GM21619 (cell line): ENCODE measurements at regions not wholly inside any gene's neighbourhood (a gene's known extent, or its start where the extent isn't known, plus 50 kb on each side); places are given as distances from the start of the nearest gene placed in this dataset.

Source experiments
- ATAC-seq: cut with Tn5 transposase; IDR thresholded peaks from one replicate; pipeline ENCODE4 v1.9.1; 2021; ENCODE audit not compliant: unreplicated experiment

DNA sequence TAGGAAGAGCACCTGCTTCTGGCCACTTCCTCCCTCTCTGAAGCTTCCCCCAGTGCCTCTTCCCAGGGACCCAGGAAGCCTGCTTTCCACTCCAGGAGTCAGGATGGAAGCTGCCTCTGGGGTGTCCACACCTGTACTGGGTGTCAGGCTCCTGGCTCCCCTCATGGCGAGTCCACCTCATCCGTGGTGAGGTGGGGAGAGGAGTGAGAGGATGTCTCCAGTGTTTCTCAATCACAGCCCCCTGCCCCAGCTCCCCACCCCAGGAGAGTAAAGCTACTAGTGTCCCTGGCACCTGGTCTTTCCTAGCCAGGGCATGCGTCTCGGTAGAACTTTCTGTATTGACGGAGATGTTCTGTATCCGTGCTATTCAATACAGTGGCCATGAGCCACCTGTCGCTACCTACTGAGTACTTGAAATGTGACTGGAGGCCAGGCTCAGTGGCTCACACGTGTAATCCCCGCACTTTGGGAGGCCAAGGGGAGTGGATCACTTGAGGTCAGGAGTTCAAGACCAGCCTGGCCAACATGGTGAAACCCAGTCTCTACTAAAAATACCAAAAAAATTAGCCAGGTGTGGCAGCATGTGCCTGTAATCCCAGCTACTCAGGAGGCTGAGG, 171.2 kb upstream of the HAAO start:
- no peak for ATAC-seq

DNA sequence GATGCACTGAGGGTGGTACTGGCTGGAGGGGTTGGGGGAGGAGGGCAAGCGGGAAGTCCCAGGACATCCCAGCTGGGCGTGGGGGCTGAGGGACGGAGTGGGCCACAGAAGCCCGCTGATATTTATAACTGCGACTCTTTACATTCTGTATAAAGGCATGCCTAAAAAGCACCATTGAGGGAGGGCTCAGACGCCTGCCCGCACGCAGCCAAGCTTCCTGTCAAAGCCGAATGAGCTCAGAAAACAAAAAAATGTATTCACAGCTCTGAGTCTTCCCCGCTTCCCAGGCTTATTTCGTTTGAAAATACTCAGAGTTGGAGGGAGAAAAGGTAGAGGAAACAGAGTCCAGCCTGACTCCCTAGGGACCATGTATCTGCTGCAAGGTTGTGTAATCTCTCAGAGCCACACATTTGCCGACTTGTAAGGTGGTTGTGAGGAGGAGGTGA, 170.1 kb upstream of the HAAO start:
- no peak for ATAC-seq

DNA sequence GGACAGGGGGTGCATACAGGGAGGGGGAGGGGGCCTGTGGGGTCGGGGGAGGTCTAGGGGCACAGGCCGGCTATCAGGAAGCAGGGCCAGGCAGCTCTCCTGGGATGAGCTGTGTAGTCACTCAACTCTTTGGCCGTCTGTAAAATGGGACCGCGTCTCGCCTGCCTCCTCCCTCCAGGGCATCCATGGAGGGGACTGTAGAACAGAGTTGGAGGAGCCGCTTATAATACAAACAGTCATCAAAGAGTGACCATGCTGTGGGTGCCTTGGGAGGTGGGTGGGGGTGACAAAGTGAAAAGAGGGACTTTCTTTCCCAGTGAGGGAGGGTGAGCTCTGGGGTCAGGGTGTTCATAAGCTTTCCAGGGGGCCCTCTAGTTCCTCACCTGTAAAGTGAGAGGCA, 169.6 kb upstream of the HAAO start:
- no peak for ATAC-seq

DNA sequence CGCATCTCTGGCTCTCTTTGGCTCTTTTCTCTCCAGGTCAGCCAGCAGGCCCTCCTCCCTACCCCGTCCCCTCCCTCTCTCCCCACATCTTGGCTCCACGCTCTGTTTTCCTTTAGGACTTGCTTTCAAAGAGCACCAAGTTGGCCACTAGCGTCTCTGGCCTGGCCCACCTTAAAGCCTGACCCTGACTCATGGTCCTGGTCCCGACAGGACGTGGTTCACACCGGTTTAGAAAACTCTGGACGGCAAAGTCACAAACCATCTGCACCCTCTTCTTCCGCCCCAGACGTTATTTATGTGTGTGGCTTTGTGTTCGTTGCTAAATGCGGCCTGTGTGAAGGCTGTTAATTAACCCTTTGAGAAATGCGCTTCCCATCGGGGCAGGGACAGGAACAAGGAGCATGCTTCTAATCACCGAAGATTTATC, 169.0 kb upstream of the HAAO start:
- ATAC-seq: no peak

DNA sequence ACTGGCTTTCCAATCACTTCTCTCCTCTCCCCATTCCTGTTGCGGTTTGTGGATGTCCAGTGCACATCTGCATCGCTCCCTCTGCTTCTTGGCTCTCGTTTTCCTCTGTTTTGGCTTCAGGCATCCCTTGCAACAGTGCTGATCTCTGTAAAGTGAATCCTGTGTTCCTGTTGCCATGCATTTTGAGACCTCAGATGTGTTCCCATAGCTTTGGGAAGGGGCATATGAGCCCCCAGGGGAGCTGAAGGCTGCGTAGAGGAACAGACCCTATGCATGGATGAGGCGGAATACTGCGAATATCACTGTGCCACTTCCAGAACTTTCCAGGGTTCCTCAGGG, 168.4 kb upstream of the HAAO start:
- no peak for ATAC-seq

DNA sequence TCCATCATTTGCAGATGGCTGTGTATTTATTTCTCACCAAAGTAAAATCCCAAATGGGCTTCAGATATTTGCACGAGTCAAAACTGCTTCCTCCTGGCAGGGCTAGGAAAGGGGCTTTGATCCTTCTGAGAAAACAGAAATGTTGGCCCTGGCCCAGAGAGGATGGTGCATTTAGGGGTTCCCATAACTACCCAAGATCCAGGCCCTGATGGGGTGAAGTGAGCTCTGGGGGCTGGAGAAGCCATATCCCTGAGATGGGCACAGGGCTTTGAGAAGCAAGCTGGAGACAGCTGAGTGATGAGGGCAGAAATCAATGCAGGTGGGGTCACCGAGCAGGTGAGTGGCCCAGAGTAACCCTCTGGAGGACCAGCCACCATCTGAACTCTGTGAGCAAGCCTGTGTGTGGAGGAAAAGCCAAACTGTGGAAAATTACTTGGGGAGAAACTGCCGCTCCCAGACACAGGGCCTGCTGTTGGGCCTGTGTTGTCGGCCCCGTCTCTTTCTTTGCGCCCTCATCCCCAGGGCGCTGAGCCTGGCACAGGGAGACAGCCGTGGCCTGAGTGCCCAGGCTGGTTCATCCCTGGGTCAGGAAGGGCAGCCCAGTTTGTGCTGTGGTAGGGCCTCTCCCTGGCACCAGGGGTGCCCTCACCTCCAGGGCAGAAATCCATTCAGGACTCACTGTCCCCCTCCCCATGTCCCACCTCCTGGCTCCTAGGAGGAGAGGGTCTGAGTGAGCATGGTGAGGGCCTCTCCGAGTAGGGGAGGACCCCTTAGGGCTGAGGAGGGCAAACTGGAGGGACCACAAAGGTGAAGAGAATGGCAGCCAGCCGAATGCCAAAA, 167.8 kb upstream of the HAAO start:
- no peak for ATAC-seq

DNA sequence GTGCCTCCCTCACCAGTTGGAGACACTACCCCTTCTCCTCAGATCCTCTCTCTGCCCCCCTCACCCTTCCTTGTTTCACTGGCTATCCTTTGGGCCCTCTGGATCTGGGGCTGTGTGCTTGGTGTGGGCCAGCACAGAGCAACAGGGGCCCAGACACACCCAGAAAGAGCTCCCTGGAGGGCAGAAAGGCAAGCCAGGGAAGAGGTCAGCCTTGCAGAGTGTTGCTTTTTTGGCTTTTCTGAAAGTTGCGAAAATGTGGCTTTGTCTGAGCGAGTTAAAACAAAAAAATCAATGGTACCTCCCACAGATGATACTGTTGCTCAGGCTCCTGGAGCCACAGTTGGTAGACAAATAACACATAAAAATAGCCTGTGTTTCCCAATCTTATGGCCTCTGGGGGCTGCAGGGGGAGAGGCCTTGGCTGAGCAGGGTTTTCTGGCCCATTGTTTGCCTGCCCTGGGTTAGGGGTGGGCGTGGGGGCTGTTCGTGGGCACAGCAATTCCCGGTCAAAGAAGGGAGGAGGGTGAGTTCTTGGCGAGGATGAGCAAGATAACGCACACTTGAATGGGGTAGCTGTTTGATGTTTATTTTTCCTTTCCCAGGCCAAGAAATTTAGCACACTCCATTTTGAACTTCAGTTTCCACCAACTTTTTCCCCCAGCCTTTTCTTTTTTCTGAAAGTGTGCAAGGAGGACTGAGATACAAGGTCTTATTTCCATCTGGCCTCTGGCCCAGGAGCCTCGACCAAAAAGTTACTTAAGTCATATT, 167.0 kb upstream of the HAAO start:
- no peak for ATAC-seq

DNA sequence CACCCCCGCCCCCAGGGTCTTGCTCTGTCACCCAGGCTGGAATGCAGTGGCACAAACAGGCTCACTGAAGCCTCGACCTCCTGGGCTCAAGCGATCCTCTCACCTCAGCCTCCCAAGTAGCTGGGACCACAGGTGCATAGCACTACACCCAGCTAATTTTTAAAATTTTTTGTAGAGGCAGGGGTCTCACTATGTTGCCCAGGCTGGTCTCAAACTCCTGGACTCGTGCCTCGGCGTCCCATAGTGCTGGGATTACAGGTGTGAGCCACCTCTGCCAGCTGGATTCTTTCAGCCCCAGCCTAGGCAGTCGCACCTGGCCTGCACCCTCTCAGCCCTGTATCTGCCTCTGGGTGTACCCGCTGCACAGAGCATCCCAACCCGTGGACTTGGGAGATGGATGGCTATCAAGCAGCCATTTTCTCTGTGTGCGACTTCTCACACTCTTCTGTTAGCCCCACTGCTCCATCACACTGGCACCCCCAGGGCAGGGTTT, 166.4 kb upstream of the HAAO start:
- ATAC-seq: no peak

DNA sequence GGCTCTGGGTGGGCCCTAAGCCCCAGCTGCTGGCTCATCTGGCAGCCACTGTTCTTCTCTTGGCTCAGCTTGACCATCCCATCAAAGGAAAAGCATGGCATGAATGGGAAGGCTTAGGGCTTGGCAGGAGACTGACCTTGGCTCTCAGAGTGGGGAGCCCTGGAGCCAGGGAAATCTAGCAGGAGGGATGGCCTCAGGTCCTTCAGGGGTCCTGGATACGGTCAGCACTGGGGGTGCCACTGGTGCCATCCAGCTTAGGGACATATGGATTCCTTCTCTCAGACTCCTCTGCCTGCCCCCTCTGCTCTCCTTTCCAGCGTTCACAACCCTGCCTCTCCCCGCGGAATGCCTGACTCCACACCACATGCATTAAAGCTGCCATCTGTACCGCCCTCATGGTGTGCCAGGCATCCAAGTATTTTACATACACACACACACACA, 165.5 kb upstream of the HAAO start:
- ATAC-seq: no peak

DNA sequence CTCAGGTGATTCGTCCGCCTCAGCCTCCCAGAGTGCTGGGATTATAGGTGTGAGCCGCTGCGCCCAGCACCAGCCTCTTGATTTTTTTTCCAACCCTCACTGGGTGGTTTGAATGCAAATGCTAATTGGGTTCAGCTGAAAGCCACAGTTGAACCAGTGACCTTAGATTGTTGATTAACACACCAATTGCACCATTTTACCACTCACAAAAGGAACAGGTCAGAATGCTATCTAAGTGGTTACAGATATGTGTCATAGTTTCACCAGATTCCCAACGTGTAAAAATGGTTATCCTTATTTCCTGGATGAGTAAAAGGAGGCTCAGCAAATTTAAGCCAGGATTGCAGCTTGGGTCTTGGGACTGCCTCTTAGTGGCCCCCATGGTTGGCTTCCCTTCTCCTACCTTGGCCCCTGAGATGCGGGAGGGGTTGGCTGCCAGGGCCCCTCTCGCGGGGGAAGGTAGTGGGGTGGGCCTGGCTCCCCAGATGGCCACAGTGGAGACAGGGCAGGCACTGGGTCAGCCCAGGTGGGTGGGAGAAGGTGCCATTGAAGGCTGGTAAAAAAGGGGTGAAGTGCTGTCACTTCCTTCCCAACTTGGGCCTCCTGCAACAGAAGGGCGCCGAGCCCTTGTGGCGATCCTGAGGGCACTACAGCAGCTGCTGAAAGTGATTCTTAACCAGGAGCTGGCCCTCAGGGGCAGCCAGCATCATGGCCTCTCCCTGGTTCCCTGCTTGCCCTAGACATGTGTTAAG, 164.9 kb upstream of the HAAO start:
- ATAC-seq: no peak

DNA sequence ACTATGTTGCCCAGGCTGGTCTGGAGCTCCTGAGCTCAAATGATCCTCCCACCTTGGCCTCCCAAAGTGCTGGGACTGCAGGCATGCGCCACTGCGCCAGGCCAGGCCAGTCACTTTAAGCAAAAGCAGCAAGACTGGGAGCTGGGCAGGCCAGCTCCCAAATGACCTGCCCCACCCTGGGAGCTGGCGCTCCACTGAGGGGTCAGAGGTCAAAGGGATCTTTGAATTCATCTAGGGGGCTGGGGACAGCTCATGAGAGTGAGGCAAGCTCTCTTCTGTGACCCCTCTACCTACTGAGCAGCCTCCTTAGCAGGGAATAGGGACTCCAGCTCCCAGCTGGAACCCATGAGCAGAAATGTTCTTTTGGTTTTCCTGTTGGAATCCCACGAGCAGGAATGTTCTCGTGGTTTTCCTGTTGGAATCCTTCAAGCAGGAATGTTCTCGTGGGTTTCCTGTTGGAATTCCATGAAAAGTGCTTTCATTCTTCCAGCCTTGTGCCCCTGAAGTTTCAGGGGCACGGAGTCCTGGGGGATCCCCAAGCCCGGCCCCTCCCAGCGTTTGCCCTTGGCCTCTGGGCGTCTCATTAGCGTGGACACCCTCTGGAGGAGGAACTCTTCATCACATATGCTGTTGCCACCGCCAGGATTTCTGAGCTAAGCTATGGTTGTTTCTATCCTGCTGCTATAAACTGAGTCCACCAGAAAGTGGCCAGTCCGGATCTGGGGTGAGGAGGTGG, 162.0 kb upstream of the HAAO start:
- no peak for ATAC-seq

DNA sequence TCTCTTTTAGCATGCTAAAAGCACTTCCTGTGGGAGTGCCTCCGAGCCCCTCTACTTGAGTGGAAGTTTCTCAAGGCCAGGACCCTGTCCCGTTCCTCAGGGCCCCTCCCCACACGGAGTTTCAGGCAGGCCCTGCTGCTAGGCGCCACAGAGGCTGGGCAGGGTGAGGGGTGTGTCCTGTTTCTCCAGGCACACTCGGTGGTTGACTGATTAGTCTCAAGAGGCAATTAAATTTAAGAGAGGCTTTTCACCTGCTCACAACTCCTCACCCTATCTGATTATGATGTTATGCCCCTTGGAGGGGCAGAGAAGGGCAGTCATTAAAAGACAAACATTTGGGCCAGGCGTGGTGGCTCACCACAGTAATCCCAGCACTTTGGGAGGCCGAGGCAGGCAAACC, 160.8 kb upstream of the HAAO start:
- ATAC-seq: no peak

DNA sequence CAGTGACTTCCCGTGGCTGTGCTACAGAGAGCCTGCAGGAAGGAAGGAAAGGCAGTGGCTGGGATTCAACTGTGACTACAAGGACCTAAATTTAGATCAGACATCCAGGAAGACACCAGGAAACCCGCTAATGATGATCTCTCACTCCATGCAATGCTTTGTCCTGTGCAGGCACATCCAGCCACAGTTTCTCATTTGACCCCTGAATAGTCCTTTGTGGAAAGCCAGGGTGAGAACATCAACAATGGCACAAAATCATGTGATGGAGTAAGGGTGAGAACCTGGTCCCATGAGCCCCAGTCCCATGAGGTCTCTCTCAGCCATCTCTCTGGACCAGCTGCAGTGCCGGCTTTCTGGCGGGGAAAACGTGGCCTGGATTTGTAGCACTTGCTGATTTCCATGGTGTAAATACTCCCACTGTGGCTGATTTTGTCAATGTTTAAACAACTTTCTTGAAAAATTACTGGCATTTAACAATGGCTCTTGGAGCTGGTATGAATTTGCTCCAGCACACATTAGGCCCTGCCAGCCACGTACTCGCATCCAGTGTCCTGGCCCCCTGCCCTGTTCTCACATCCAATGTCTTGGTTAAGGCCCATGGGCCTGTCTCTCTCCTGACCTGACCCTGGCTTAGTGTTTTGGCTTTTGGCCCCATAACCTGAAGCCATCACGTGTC, 159.0 kb upstream of the HAAO start:
- no peak for ATAC-seq

DNA sequence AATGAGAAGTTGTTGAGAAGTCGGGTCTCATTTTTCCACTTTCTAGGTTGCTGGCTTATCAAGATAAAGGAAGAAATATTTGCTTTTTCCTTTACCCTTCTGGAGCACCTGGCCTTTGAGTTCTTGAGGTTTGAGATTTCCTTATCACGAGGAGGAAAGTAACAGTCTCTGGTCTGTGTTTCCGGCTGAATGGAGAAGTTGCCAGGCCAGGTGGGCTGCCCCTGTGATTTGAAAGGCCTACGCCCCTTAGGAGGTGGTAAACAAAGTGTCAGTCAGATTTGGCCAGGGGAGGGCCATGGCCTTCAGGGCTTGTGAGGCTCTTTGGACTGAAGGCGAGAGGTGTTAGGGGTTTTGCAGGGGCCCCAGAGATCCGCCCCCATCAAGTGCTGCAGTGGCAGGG, 156.7 kb upstream of the HAAO start:
- no peak for ATAC-seq

DNA sequence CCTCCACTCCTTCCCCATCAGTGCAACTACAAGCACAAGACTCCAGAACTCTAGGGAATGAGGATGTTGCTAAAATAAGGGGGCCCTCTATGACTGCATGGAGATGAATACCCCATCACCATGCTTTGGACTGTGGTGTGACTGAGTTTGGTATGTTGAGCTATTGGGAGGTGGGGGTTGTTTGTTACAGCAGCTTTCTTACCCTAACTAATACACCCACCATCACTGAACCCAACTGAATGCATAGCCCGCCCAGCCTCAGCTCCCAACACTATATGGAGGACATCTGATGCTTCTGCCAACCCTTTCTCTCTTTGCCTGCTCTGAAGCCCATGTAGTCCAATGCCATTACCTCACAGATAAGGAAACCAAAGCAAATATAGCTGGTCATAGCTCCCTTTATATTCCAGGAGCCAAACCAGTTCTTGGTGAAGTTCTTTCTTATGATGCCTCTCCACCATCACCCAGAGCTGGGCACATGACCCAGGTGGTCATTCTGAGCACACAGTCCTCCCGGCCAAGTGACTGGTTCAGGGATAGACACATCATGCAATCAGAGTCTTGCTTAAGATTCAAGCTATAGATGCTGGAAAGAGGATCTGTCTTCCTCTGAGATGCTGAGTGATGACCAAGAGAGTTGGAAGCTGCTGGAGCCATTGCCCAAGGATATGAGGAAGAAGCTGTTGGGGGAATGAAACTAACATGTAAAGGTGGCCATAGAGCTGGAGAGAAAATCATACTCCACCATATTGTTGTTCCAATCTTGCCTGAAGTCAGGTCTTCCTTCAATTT, 155.6 kb upstream of the HAAO start:
- ATAC-seq: no peak

DNA sequence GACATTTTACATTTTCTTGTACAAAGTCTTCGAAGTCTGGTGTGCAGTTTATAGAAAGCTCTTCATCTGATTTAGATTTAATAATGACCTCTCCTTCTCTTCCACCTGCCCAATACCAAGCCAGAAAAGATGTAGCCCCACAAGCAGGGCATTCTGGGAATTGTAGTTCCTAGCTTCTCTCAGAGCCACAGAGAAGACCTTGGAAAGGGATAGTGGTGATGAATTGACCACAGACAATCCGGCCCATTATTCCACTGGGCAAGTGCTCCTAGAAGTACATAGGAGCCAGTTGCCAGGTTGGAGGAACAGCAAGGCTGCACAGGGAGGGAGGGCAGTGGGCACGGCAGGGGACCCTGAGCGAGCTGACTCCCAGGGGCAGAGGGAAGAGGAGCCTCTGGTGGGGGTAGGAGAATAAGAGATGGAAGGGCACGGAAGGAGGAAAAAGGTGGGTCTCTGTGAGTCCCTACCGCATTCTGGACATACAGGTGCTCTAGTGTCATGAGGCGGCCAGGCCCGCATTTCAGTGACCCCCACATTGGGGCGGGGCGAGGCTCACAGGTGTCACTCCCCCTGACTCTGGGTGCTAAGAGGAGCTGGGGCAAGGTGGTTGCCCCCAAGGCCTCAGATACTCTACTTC, 152.5 kb upstream of the HAAO start:
- ATAC-seq: no peak

DNA sequence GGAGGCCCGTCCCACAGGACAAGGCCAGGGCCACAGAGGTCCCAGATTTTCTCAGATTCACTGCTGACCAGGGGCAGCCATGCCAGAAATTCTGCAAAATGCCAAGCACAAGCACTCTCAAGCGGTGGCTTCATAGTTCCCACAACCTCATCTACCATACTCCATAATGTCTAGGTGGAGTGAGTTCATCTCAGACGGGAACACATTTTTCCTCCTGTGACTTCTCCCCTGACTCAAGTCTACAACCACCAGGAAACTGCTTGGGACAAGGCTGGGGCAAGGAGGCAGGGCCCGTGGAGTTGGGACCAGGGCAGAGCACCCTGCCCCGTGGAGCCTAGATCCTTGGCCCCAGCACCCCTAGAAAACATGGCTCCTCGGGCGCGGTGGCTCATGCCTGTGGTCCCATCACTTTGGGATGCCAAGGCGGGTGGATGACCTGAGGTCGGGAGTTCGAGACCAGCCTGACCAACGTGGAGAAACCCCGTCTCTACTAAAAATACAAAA, 150.7 kb upstream of the HAAO start:
- ATAC-seq: no peak

DNA sequence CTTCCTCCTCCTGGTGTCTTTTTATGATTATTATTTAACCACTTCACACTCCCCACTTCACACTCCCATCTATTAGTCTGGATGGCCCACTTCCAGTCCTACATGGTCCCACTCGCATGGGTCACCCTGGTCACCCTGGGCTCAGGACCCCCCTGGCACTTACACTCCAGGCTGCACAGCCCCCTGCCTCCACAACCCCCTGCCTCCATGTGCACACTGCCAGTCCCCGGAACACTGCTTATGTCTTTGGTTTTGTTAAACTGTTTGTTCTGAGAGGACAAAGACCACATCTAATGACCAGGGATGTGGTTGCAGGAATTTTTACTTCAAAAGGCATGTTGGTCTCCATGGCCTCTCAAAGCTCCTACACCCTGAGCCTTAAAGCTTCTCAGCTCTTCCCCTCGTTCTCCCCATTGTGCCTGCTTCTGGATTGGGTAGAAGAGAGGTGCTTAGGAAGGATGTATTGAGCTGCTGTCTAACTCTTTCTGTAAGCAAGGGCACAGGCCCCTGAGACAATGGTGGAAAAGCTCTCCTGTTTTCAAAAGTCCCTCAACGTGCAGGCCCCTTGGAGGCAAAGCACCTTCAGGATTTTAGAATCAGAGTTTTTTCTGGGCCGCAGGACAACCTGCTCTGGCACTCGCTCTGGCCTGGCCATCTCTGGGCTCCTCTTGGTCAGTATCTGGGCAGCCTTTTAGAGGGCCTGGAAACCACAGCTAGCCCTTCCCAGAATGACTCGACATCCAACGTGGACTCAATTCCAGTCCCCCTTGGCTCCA, 150.0 kb upstream of the HAAO start:
- ATAC-seq: no peak
